Left kidney (tissue), 1 donor: ENCODE measurements at regions not wholly inside any gene's neighbourhood (a gene's known extent, or its start where the extent isn't known, plus 50 kb on each side); places are given as distances from the start of the nearest gene placed in this dataset.

Source experiments
- DNase-seq: peaks from one replicate; pipeline ENCODE4 v3.0.0-alpha.2; 2013

- no peak for DNase-seq
Measured at GRCh38 chr4:162461952-162462351, 298.2 kb upstream of the FSTL5 start.

- DNase-seq = no peak
Measured at GRCh38 chr4:162458051-162458450, 294.3 kb upstream of the FSTL5 start.

GRCh38 chr4:162457071-162457865 is 293.5 kb upstream of the FSTL5 start:
- no peak for DNase-seq

- DNase-seq = no peak
Measured at GRCh38 chr4:162456106-162456505, 292.3 kb upstream of the FSTL5 start.

- no peak for DNase-seq
Measured at GRCh38 chr4:162450531-162451035, 286.8 kb upstream of the FSTL5 start.

GRCh38 chr4:162443510-162443909 is 279.7 kb upstream of the FSTL5 start:
- DNase-seq = no peak

- no peak for DNase-seq
Measured at GRCh38 chr4:162442128-162442527, 278.3 kb upstream of the FSTL5 start.

GRCh38 chr4:162422312-162422711 is 258.5 kb upstream of the FSTL5 start:
- DNase-seq = no peak

- no peak for DNase-seq
Measured at GRCh38 chr4:162410854-162411253, 247.1 kb upstream of the FSTL5 start.

GRCh38 chr4:162409048-162409447 is 245.2 kb upstream of the FSTL5 start:
- no peak for DNase-seq

GRCh38 chr4:162408309-162408708 is 244.5 kb upstream of the FSTL5 start:
- no peak for DNase-seq

- DNase-seq = no peak
Measured at GRCh38 chr4:162406637-162407365, 243.0 kb upstream of the FSTL5 start.

- DNase-seq = no peak
Measured at GRCh38 chr4:162403932-162404331, 240.1 kb upstream of the FSTL5 start.

- no peak for DNase-seq
Measured at GRCh38 chr4:162403419-162403818, 239.6 kb upstream of the FSTL5 start.

- peak; percentile 1 for DNase-seq
Measured at GRCh38 chr4:162401021-162401420, 237.2 kb upstream of the FSTL5 start.

GRCh38 chr4:162392946-162393345 is 229.1 kb upstream of the FSTL5 start:
- no peak for DNase-seq

- no peak for DNase-seq
Measured at GRCh38 chr4:162366146-162366545, 202.3 kb upstream of the FSTL5 start.

- no peak for DNase-seq
Measured at GRCh38 chr4:162364651-162365050, 200.9 kb upstream of the FSTL5 start.

- DNase-seq = no peak
Measured at GRCh38 chr4:162360369-162361149, 196.8 kb upstream of the FSTL5 start.

- DNase-seq = no peak
Measured at GRCh38 chr4:162356181-162356580, 192.4 kb upstream of the FSTL5 start.

GRCh38 chr4:162352580-162353107 is 188.8 kb upstream of the FSTL5 start:
- DNase-seq = no peak

GRCh38 chr4:162350331-162350730 is 186.5 kb upstream of the FSTL5 start:
- DNase-seq = no peak
